Heart left ventricle (tissue), 16 donors: ENCODE measurements at regions not wholly inside any gene's neighbourhood (a gene's known extent, or its start where the extent isn't known, plus 50 kb on each side); places are given as distances from the start of the nearest gene placed in this dataset.

ENCODE experiments used
- ATAC-seq, 4 donors: fragments of 200-7000 bp; cut with Tn5 transposase; one replicate each; pipeline ENCODE4 v1.9.1; 2020 to 2022; ENCODE audit warnings: moderate library complexity in 4 of 4, mild to moderate bottlenecking in 3 of 4, moderate number of reproducible peaks in 1 of 4
- DNase-seq, 5 donors: peaks; one replicate each; pipeline ENCODE4 v3.0.0-alpha.2; 2020
- H3K27ac ChIP-seq, 12 donors: fragments of 200-600 bp; sonication (generic) in 4 of 12; one replicate each; pipeline versions ENCODE4 v1.5.0 to v1.8.0; 2016 to 2022; ENCODE audit warnings: mild to moderate bottlenecking in 2 of 12
- H3K27me3 ChIP-seq, 9 donors: fragments of 200-600 bp; sonication (generic) in 2 of 9; one replicate each; pipeline versions ENCODE4 v1.5.1 to v1.8.0; 2016 to 2022; ENCODE audit warnings: mild to moderate bottlenecking in 3 of 9
- H3K36me3 ChIP-seq, 9 donors: fragments of 200-600 bp; sonication (generic) in 2 of 9; one replicate each; pipeline versions ENCODE4 v1.5.0 to v1.8.0; 2018 to 2022; ENCODE audit warnings: mild to moderate bottlenecking in 2 of 9
- H3K4me1 ChIP-seq, 12 donors: fragments of 200-600 bp; sonication (generic) in 4 of 12; one replicate each; pipeline versions ENCODE4 v1.5.0 to v1.8.0; 2016 to 2022; ENCODE audit warnings: mild to moderate bottlenecking in 3 of 12
- H3K4me3 ChIP-seq, 12 donors: fragments of 200-600 bp; sonication (generic) in 4 of 12; one replicate each; pipeline versions ENCODE4 v1.5.0 to v1.8.0; 2017 to 2022; ENCODE audit warnings: mild to moderate bottlenecking in 9 of 12, moderate library complexity in 4 of 12
- H3K9me3 ChIP-seq, 12 donors: fragments of 200-600 bp; sonication (generic) in 4 of 12; one replicate each; pipeline versions ENCODE4 v1.5.0 to v1.8.0; 2016 to 2022; ENCODE audit warnings: mild to moderate bottlenecking in 1 of 12
- POLR2A ChIP-seq, 2 donors: fragments of 450-650 bp; IDR thresholded peaks; one replicate each; pipeline ENCODE4 v1.6.1; 2017; ENCODE audit warnings: antibody characterized with exemption in 2 of 2, mild to moderate bottlenecking in 2 of 2, moderate library complexity in 2 of 2
- WGBS, 4 donors: extraction: QIAGEN DNeasy Blood & Tissue Kit in 2 of 4; methylation state at CpG; one replicate each; pipeline versions ENCODE4 v1.1.5 to v1.1.7; 2013 to 2018; 5-methylcytosine and 5-hydroxymethylcytosine counted together
- intact Hi-C, 10 donors: fragments of 100-400 bp; cut with DNase I; formaldehyde crosslinking; loops; one replicate each; pipeline versions ENCODE4 v1.11.1 to v1.14.2; 2022
- TF ChIP-seq, protein P1 (sequence below), 12 donors: fragments of 200-600 bp; sonication (generic) in 4 of 12; IDR thresholded peaks; one replicate each; pipeline versions ENCODE4 v1.5.0 to v1.8.0; 2018 to 2022; ENCODE audit warnings: antibody characterized with exemption in 12 of 12, mild to moderate bottlenecking in 5 of 12
- donor health status: ischemic (EF 13 %, LVEDD 7.1; RV severe dilation, severe dysfunction).
- donor health status: healthy with polysubstance abuse.
- donor health status: DM: no; HTN: yes; CAD: no.
- donor health status: DM: no; HTN: no; CAD: no.
- donor health status: ischemic (EF 25% LVEDD 6.9; RV normal size, moderate dysfunction).
- donor health status: ischemic (EF 25% LVEDD 5.7; RV mildly dilated, moderate dysfunction).
- donor health status: healthy.
- donor health status: DM: yes; HTN: yes; CAD: no.
- donor health status: ischemic (EF 35%, LVEDD 5.7; RV mildly dilated, moderate dysfunction).
- donor health status: nonischemic (EF 11% LVEDD 7.7; RV severe dilation, severe dysfunction).
- donor health status: DM: yes; HTN: yes; CAD: no.
- donor health status: PGD.
- donor health status: ischemic (EF 29% LVEDD 5.4; RV normal size, mild dysfunction).
- donor health status: nonischemic (EF 23%, LVEDD 6.1; RV moderate dilation, normal function).

- peaks cover 0 to 7% (median 0%) of the 10 kb centered on the region in 9 donors for H3K27me3 ChIP-seq
- no peaks in the 10 kb centered on the region for H3K36me3 ChIP-seq
- H3K9me3 ChIP-seq, result no peaks in the 10 kb centered on the region
- H3K27ac ChIP-seq, result no peak overlapping the region
- intact Hi-C loops, result no loop called here
- TF ChIP-seq POLR2A (IDR thresholded peaks at IDR 0.05), result no peak
- TF ChIP-seq, protein P1, sequence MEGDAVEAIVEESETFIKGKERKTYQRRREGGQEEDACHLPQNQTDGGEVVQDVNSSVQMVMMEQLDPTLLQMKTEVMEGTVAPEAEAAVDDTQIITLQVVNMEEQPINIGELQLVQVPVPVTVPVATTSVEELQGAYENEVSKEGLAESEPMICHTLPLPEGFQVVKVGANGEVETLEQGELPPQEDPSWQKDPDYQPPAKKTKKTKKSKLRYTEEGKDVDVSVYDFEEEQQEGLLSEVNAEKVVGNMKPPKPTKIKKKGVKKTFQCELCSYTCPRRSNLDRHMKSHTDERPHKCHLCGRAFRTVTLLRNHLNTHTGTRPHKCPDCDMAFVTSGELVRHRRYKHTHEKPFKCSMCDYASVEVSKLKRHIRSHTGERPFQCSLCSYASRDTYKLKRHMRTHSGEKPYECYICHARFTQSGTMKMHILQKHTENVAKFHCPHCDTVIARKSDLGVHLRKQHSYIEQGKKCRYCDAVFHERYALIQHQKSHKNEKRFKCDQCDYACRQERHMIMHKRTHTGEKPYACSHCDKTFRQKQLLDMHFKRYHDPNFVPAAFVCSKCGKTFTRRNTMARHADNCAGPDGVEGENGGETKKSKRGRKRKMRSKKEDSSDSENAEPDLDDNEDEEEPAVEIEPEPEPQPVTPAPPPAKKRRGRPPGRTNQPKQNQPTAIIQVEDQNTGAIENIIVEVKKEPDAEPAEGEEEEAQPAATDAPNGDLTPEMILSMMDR (IDR thresholded peaks at IDR 0.05), result no peak
- WGBS, 4 donors, result 71 to 100% (median 81%) methylated on average over 1 of the region's 1 CpG
- DNase-seq (no peak), ATAC-seq (no peak)
- no peak overlapping the region for H3K4me3 ChIP-seq
- no peaks in the 10 kb centered on the region for H3K4me1 ChIP-seq
Observed at GRCh38 chr12:97134495-97134894, 227.4 kb downstream of the NEDD1 start.

DNA sequence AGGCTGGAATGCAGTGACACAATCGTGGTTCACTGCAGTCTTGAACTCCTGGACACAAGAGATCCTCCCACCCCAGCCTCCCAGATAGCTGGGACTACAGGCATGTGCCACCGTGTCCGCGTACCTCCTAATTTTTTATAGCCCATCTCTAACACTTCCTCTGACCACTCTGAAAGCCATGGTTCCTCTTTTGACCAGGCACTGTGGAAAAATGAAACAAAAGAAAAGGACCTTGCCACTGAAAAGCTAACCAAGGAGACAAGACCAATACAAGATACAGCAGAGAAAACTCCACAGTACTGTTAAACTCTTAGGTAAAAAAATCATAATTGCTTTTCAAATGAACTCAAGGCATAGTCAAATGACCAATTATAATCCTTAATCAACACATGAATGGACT lies 233.3 kb downstream of the NEDD1 start:
- intact Hi-C loops, result loop anchor here in 4 of 10 donors (10.0 kb wide), 2 partner anchors 164 to 1254 kb away; no protein-coding TSS in a partner anchor

GRCh38 chr12:97142737-97143410 lies 235.8 kb downstream of the NEDD1 start:
- no peak overlapping the region for H3K27ac ChIP-seq
- no peak overlapping the region for H3K4me3 ChIP-seq
- 35 to 49% (median 40%) methylated on average over 6 of the region's 6 CpGs for WGBS, 4 donors
- H3K9me3 ChIP-seq, result no peaks in the 10 kb centered on the region
- no peaks in the 10 kb centered on the region for H3K36me3 ChIP-seq
- no peak for DNase-seq
- H3K4me1 ChIP-seq, result peaks cover 0 to 4% (median 0%) of the 10 kb centered on the region in 12 donors
- ATAC-seq, result peak in 3 of 4 donors; percentile 44 to 71 (median 62)
- no peak for TF ChIP-seq POLR2A (IDR thresholded peaks at IDR 0.05)
- TF ChIP-seq, protein P1 (IDR thresholded peaks at IDR 0.05), result no peak
- intact Hi-C loops, result loop anchor here in 4 of 10 donors (10.0 kb wide), 2 partner anchors 162 to 1252 kb away; no protein-coding TSS in a partner anchor
- peaks cover 0 to 7% (median 0%) of the 10 kb centered on the region in 9 donors for H3K27me3 ChIP-seq

More for the DNA sequence above, 233.3 kb downstream of the NEDD1 start:
- Histone ChIP-seq H3K4me1 (peaks cover 0 to 4% (median 0%) of the 10 kb centered on the region in 12 donors), H3K27ac (no peak overlapping the region), H3K36me3 (no peaks in the 10 kb centered on the region), H3K4me3 (no peak overlapping the region), H3K27me3 (peaks cover 0 to 7% (median 0%) of the 10 kb centered on the region in 9 donors), H3K9me3 (no peaks in the 10 kb centered on the region)
- DNase-seq (no peak), ATAC-seq (no peak)
- TF ChIP-seq, protein P1 (IDR thresholded peaks at IDR 0.05), result no peak
- TF ChIP-seq POLR2A (IDR thresholded peaks at IDR 0.05), result no peak
- WGBS, 4 donors, result 52 to 69% (median 55%) methylated on average over 4 of the region's 4 CpGs

DNA sequence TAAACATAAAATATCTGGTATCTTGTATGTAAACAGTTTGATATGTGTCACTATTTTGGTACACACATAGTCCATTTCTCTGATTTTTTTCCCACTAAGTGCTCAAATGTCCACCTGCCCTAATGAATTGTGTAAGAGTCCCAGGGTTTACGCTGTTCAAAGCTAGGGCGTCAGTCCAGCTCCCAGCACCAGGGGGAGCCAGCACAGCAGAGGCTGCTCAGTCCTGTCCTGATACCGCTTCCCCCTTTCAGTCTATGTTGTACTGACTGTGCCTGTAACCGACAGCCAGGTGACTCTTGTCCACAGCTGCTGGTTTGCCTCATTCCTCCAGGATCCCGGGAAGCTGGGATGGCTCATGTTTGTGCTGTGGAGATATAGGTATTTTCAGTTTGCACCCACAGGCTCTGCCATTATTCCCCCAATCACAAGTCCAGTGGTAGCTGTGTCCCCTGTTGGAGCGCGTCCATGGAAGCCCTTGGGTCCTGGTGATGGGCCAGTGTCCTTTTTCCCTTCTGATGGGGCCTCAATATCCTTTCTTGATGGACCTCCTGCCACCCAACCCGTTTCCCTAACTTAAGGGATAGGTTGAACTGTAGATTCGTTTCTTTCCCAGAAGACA lies 242.0 kb downstream of the NEDD1 start:
- no peaks in the 10 kb centered on the region for H3K27me3 ChIP-seq
- H3K4me3 ChIP-seq, result no peak overlapping the region
- ATAC-seq (peak; percentile 77 to 94 (median 91)), DNase-seq (peak; percentile 24 to 64 (median 36))
- no peaks in the 10 kb centered on the region for H3K4me1 ChIP-seq
- no peak overlapping the region for H3K27ac ChIP-seq
- no peaks in the 10 kb centered on the region for H3K9me3 ChIP-seq
- intact Hi-C loops, result loop anchor here in 9 of 10 donors (1.0 to 10.0 kb wide), 8 partner anchors 156 to 1246 kb away; no protein-coding TSS in a partner anchor
- WGBS, 4 donors, result 51 to 70% (median 54%) methylated on average over 7 to 9 of the region's 9 CpGs
- no peaks in the 10 kb centered on the region for H3K36me3 ChIP-seq
- TF ChIP-seq, protein P1 (IDR thresholded peaks at IDR 0.05), result peak; percentile 40 to 79 (median 66)
- no peak for TF ChIP-seq POLR2A (IDR thresholded peaks at IDR 0.05)
